OCI-LY3 (cell line): ENCODE measurements at regions not wholly inside any gene's neighbourhood (a gene's known extent, or its start where the extent isn't known, plus 50 kb on each side); places are given as distances from the start of the nearest gene placed in this dataset.
"Not testable (repeated sequence)": the region's sequence is repeated elsewhere in the genome, so short reads cannot be mapped to it uniquely, and the experiment has no call there.

Experiments
- H2AFZ ChIP-seq: fragments of 200-600, 300-600 bp; shearing (Covaris generic); 2 replicates; pipeline ENCODE4 v1.6.0; 2014; ENCODE audit warnings: antibody characterized with exemption, low read depth, low read length
- H3K27ac ChIP-seq: fragments of 200-600, 300-600 bp; sonication (generic); 2 replicates; pipeline ENCODE4 v1.5.1; 2014; ENCODE audit warnings: mild to moderate bottlenecking, low read length, moderate library complexity, mixed read lengths
- H3K27me3 ChIP-seq: fragments of 200-600, 300-600 bp; sonication (generic); 2 replicates; pipeline ENCODE4 v1.6.1; 2014; ENCODE audit warnings: low read depth, low read length, mixed read lengths
- H3K36me3 ChIP-seq: fragments of 200-600, 300-600 bp; sonication (generic); replicated peaks from 2 replicates; pipeline ENCODE3; 2014; ENCODE audit warnings: low read depth, low read length, mixed read lengths
- H3K4me1 ChIP-seq: fragments of 300-600, 200-600 bp; sonication (generic); 2 replicates; pipeline ENCODE4 v1.6.1; 2014; ENCODE audit warnings: low read length, mixed read lengths
- H3K4me2 ChIP-seq: fragments of 200-600, 300-600 bp; sonication (generic); 2 replicates; pipeline ENCODE4 v1.6.1; 2014; ENCODE audit warnings: low read length, mixed read lengths
- H3K4me3 ChIP-seq: fragments of 300-600, 200-600 bp; sonication (generic); 2 replicates; pipeline ENCODE4 v1.5.1; 2014; ENCODE audit warnings: antibody characterized with exemption, mild to moderate bottlenecking, low read length, moderate library complexity
- H3K79me2 ChIP-seq: fragments of 300-600, 200-600 bp; shearing (Covaris generic); 2 replicates; pipeline ENCODE4 v1.6.1; 2014; ENCODE audit warnings: mild to moderate bottlenecking, low read length, mixed read lengths
- H3K9ac ChIP-seq: fragments of 300-600, 200-600 bp; shearing (Covaris generic); 2 replicates; pipeline ENCODE4 v1.6.0; 2014; ENCODE audit warnings: mild to moderate bottlenecking, low read length, moderate library complexity
- H3K9me3 ChIP-seq: fragments of 200-600, 300-600 bp; shearing (Covaris generic); 2 replicates; pipeline ENCODE4 v1.6.1; 2014; ENCODE audit warnings: low read length, mixed read lengths; ENCODE audit not compliant: insufficient read depth
- H4K20me1 ChIP-seq: fragments of 200-600, 300-600 bp; sonication (generic); 2 replicates; pipeline ENCODE4 v1.6.1; 2016; ENCODE audit warnings: low read length, mixed read lengths; ENCODE audit not compliant: insufficient read depth
- CTCF ChIP-seq: fragments of 200-600, 300-600 bp; sonication (generic); IDR thresholded peaks from 2 replicates; pipeline ENCODE4 v1.5.1; 2014; ENCODE audit warnings: antibody characterized with exemption, low read length, low read depth
- EZH2phosphoT487 ChIP-seq: fragments of 200-600 bp; shearing (Covaris generic); IDR thresholded peaks from 2 replicates; pipeline ENCODE4 v1.6.1; 2018; ENCODE audit warnings: antibody characterized with exemption, mixed run types, low read depth

GRCh38 chr21:38083535-38083934 is 167.3 kb upstream of the KCNJ6 start:
- no peaks in the 10 kb centered on the region for H4K20me1 ChIP-seq
- no peaks in the 10 kb centered on the region for H3K36me3 ChIP-seq
- H3K27ac ChIP-seq = no peak overlapping the region
- H2AFZ ChIP-seq = no peak overlapping the region
- no peak for TF ChIP-seq CTCF
- no peak for TF ChIP-seq EZH2phosphoT487
- no peak overlapping the region for H3K4me3 ChIP-seq
- no peaks in the 10 kb centered on the region for H3K9me3 ChIP-seq
- no peaks in the 10 kb centered on the region for H3K79me2 ChIP-seq
- H3K9ac ChIP-seq = no peak overlapping the region
- no peaks in the 10 kb centered on the region for H3K4me1 ChIP-seq
- H3K27me3 ChIP-seq = no peaks in the 10 kb centered on the region
- no peak overlapping the region for H3K4me2 ChIP-seq

- Histone ChIP-seq H3K27ac (no peak overlapping the region), H3K9me3 (no peaks in the 10 kb centered on the region), H3K36me3 (no peaks in the 10 kb centered on the region), H3K4me3 (no peak overlapping the region), H3K79me2 (no peaks in the 10 kb centered on the region), H2AFZ (no peak overlapping the region), H3K4me2 (no peak overlapping the region), H3K27me3 (no peaks in the 10 kb centered on the region), H3K4me1 (no peaks in the 10 kb centered on the region), H4K20me1 (no peaks in the 10 kb centered on the region), H3K9ac (no peak overlapping the region)
- no peak for TF ChIP-seq CTCF
- no peak for TF ChIP-seq EZH2phosphoT487
Observed at GRCh38 chr21:38086580-38086979, 170.2 kb upstream of the KCNJ15 start.

GRCh38 chr21:38088916-38089762 is 167.7 kb upstream of the KCNJ15 start:
- Histone ChIP-seq H3K4me3 (no peak overlapping the region), H3K79me2 (no peaks in the 10 kb centered on the region), H3K9me3 (no peaks in the 10 kb centered on the region), H3K4me2 (no peak overlapping the region), H3K9ac (no peak overlapping the region), H2AFZ (no peak overlapping the region), H3K4me1 (no peaks in the 10 kb centered on the region), H3K27ac (no peak overlapping the region), H3K36me3 (no peaks in the 10 kb centered on the region), H4K20me1 (no peaks in the 10 kb centered on the region), H3K27me3 (no peaks in the 10 kb centered on the region)
- no peak for TF ChIP-seq EZH2phosphoT487
- TF ChIP-seq CTCF = no peak

GRCh38 chr21:38089763-38090046 is 167.1 kb upstream of the KCNJ15 start:
- Histone ChIP-seq H3K9me3 (no peaks in the 10 kb centered on the region), H3K4me3 (no peak overlapping the region), H3K9ac (no peak overlapping the region), H3K36me3 (no peaks in the 10 kb centered on the region), H3K27me3 (no peaks in the 10 kb centered on the region), H3K79me2 (no peaks in the 10 kb centered on the region), H2AFZ (no peak overlapping the region), H3K27ac (no peak overlapping the region), H3K4me2 (no peak overlapping the region), H3K4me1 (no peaks in the 10 kb centered on the region), H4K20me1 (no peaks in the 10 kb centered on the region)
- TF ChIP-seq EZH2phosphoT487 = no peak
- no peak for TF ChIP-seq CTCF

GRCh38 chr21:38091061-38091460 is 165.7 kb upstream of the KCNJ15 start:
- not testable (repeated sequence) for H3K79me2 ChIP-seq, H3K9ac ChIP-seq, H3K27me3 ChIP-seq, H3K9me3 ChIP-seq, H4K20me1 ChIP-seq, H3K4me1 ChIP-seq, H2AFZ ChIP-seq, H3K27ac ChIP-seq, H3K36me3 ChIP-seq, H3K4me3 ChIP-seq, H3K4me2 ChIP-seq
